Fibroblast of the aortic adventitia (primary cell): ENCODE measurements at regions not wholly inside any gene's neighbourhood (a gene's known extent, or its start where the extent isn't known, plus 50 kb on each side); places are given as distances from the start of the nearest gene placed in this dataset.

ENCODE experiments used
- DNase-seq: peaks from one replicate; pipeline ENCODE4 v3.0.0-alpha.2; 2010; ENCODE audit warnings: low read depth
- H3K4me3 ChIP-seq: 2 replicates; pipeline ENCODE4 v1.5.1; 2011; ENCODE audit warnings: low read depth, mild to moderate bottlenecking, control low read depth, low read length, moderate library complexity
- TF ChIP-seq, protein P1 (sequence below): IDR thresholded peaks from 2 replicates; pipeline ENCODE4 v1.5.1; 2011; ENCODE audit warnings: mild to moderate bottlenecking, low read length, control low read depth, inconsistent platforms; ENCODE audit not compliant: insufficient read depth

DNA sequence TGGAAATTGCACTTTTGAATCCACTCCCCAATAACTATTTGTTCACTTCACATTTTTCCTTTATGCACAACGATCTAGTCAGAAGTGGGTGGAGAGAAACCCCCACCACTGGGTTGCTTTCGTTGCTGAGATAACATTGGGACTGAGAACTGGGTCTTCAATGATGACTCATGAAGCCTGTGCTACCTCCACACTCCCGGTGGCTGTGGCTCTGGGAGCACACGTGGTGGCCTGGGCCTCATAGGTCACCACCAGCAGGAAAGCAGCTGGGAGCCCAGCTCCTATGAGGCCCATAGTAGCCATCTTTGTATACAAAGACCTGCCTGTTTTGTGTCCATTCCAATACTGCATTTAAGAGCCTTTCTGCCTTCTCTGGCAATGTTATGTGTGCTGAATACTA is 178.0 kb upstream of the SASH1 start:
- DNase-seq = no peak
- TF ChIP-seq, protein P1, sequence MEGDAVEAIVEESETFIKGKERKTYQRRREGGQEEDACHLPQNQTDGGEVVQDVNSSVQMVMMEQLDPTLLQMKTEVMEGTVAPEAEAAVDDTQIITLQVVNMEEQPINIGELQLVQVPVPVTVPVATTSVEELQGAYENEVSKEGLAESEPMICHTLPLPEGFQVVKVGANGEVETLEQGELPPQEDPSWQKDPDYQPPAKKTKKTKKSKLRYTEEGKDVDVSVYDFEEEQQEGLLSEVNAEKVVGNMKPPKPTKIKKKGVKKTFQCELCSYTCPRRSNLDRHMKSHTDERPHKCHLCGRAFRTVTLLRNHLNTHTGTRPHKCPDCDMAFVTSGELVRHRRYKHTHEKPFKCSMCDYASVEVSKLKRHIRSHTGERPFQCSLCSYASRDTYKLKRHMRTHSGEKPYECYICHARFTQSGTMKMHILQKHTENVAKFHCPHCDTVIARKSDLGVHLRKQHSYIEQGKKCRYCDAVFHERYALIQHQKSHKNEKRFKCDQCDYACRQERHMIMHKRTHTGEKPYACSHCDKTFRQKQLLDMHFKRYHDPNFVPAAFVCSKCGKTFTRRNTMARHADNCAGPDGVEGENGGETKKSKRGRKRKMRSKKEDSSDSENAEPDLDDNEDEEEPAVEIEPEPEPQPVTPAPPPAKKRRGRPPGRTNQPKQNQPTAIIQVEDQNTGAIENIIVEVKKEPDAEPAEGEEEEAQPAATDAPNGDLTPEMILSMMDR = no peak

GRCh38 chr6:148166339-148166968 is 176.2 kb upstream of the SASH1 start:
- DNase-seq = peak; percentile 76
- TF ChIP-seq, protein P1 = peak; percentile 65
- no peak overlapping the region for H3K4me3 ChIP-seq

More for the DNA sequence above, 178.0 kb upstream of the SASH1 start:
- H3K4me3 ChIP-seq = no peak overlapping the region

GRCh38 chr6:148169706-148170105 is 172.9 kb upstream of the SASH1 start:
- no peak overlapping the region for H3K4me3 ChIP-seq
- TF ChIP-seq, protein P1 = no peak
- DNase-seq = no peak

- DNase-seq = no peak
- TF ChIP-seq, protein P1 = no peak
- H3K4me3 ChIP-seq = no peak overlapping the region
These were observed 172.4 kb upstream of the SASH1 start for GRCh38 chr6:148170286-148170685.

DNA sequence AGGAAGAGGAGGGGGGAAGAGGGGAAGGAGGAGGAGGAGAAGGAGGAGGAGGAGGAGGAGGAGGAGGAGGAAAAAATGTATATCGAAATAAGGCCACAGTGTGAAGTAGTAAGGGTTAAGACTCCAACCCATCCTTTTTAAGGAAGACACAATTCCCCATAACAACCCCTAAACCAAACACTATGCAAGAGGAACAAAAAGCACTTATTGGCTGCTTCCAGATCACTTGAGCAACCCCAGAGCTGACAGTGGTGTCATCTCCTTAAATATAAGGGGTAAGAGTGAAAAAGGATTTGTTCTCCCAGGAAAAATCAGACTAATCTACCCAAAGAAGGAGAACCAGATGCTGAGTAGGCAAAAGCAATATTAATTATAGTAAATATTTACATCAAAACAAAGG is 169.1 kb upstream of the SASH1 start:
- DNase-seq = no peak
- H3K4me3 ChIP-seq = no peak overlapping the region
- TF ChIP-seq, protein P1 = no peak

- H3K4me3 ChIP-seq = no peak overlapping the region
- TF ChIP-seq, protein P1 = no peak
- peak; percentile 16 for DNase-seq
These were observed 167.0 kb upstream of the SASH1 start for GRCh38 chr6:148175550-148176188.
